GM23338 (cell line): ENCODE measurements at regions not wholly inside any gene's neighbourhood (a gene's known extent, or its start where the extent isn't known, plus 50 kb on each side); places are given as distances from the start of the nearest gene placed in this dataset.

ENCODE experiments used
- ATAC-seq: fragments of 200-7000 bp; cut with Tn5 transposase; 3 replicates; pipeline ENCODE4 v1.9.1; 2020
- DNase-seq: peaks from one replicate; pipeline ENCODE4 v3.0.0-alpha.2; 2015; ENCODE audit warnings: low spot score
- H2AFZ ChIP-seq: fragments of 200-600 bp; sonication (generic); 2 replicates; pipeline ENCODE4 v1.8.0; 2016; ENCODE audit warnings: antibody characterized with exemption, mild to moderate bottlenecking, moderate library complexity
- H3F3A ChIP-seq: fragments of 200-600 bp; sonication (generic); replicated peaks from 2 replicates; pipeline ENCODE4 v1.8.0; 2017; ENCODE audit warnings: antibody characterized with exemption, mixed run types, low read depth
- H3K27ac ChIP-seq: fragments of 200-600 bp; sonication (generic); 2 replicates; pipeline ENCODE4 v1.6.1; 2016; ENCODE audit warnings: low read depth
- H3K27me3 ChIP-seq: fragments of 200-600 bp; sonication (generic); 2 replicates; pipeline ENCODE4 v1.8.0; 2016; ENCODE audit warnings: mild to moderate bottlenecking, mixed run types, moderate library complexity; ENCODE audit not compliant: insufficient read depth
- H3K36me3 ChIP-seq: fragments of 200-600 bp; sonication (generic); 2 replicates; pipeline ENCODE4 v1.8.0; 2016; ENCODE audit warnings: mild to moderate bottlenecking; ENCODE audit not compliant: insufficient read depth
- H3K4me1 ChIP-seq: fragments of 200-600 bp; sonication (generic); 2 replicates; pipeline ENCODE4 v1.8.0; 2016; ENCODE audit warnings: mild to moderate bottlenecking, moderate library complexity; ENCODE audit not compliant: insufficient read depth
- H3K4me2 ChIP-seq: fragments of 200-600 bp; sonication (generic); 2 replicates; pipeline ENCODE4 v1.7.1; 2017; ENCODE audit warnings: mixed run types
- H3K4me3 ChIP-seq: fragments of 200-600 bp; sonication (generic); 2 replicates; pipeline ENCODE4 v1.6.1; 2016; ENCODE audit warnings: mixed run types
- H3K79me2 ChIP-seq: fragments of 200-600 bp; sonication (generic); replicated peaks from 2 replicates; pipeline ENCODE4 v1.8.0; 2017; ENCODE audit warnings: mild to moderate bottlenecking; ENCODE audit not compliant: insufficient read depth
- H3K9me2 ChIP-seq: fragments of 200-600 bp; sonication (generic); 2 replicates; pipeline ENCODE4 v1.8.0; 2017; ENCODE audit not compliant: insufficient read depth
- H4K20me1 ChIP-seq: fragments of 200-600 bp; sonication (generic); replicated peaks from 2 replicates; pipeline ENCODE4 v1.8.0; 2017; ENCODE audit warnings: mild to moderate bottlenecking; ENCODE audit not compliant: insufficient read depth
- H3K27ac Mint-ChIP-seq: 2 replicates; pipeline ENCODE4 v1.8.0; 2020; ENCODE audit warnings: inconsistent platforms, mild to moderate bottlenecking, moderate library complexity, mixed read lengths
- H3K27me3 Mint-ChIP-seq: 3 replicates; pipeline ENCODE4 v1.8.0; 2022; ENCODE audit warnings: low read depth, mild to moderate bottlenecking, moderate library complexity, mixed read lengths, inconsistent platforms; ENCODE audit not compliant: insufficient read depth, poor library complexity
- H3K36me3 Mint-ChIP-seq: 3 replicates; pipeline ENCODE4 v1.8.0; 2021; ENCODE audit warnings: low read depth, mild to moderate bottlenecking, inconsistent platforms, moderate library complexity, mixed read lengths
- H3K4me1 Mint-ChIP-seq: 3 replicates; pipeline ENCODE4 v1.8.0; 2020; ENCODE audit warnings: mild to moderate bottlenecking, inconsistent platforms, mixed read lengths
- H3K4me3 Mint-ChIP-seq: 3 replicates; pipeline ENCODE4 v1.8.0; 2021; ENCODE audit warnings: moderate library complexity, mild to moderate bottlenecking, inconsistent platforms, mixed read lengths
- H3K9me3 Mint-ChIP-seq: 3 replicates; pipeline ENCODE4 v1.8.0; 2020; ENCODE audit warnings: moderate library complexity, mild to moderate bottlenecking, inconsistent platforms, mixed read lengths
- CREB1 ChIP-seq: fragments of 250-450 bp; sonication (Bioruptor Pico); IDR thresholded peaks from 2 replicates; pipeline ENCODE4 v1.5.0; 2020; ENCODE audit warnings: low read depth, mild to moderate bottlenecking, moderate library complexity
- EZH2 ChIP-seq: fragments of 200-600 bp; sonication (generic); IDR thresholded peaks from one replicate; pipeline ENCODE4 v1.8.0; 2017; ENCODE audit warnings: antibody characterized with exemption, mild to moderate bottlenecking, low read depth; ENCODE audit not compliant: unreplicated experiment
- EZH2phosphoT487 ChIP-seq: fragments of 200-600 bp; sonication (generic); IDR thresholded peaks from one replicate; pipeline ENCODE4 v1.8.1; 2018; ENCODE audit warnings: antibody characterized with exemption; ENCODE audit not compliant: unreplicated experiment
- JUNB ChIP-seq: IDR thresholded peaks from one replicate; pipeline ENCODE4 v1.6.1; 2016; ENCODE audit warnings: antibody characterized with exemption; ENCODE audit not compliant: unreplicated experiment
- NANOG ChIP-seq: IDR thresholded peaks from 2 replicates; pipeline ENCODE4 v1.6.1; 2016; ENCODE audit warnings: antibody characterized with exemption, borderline replicate concordance
- POLR2AphosphoS5 ChIP-seq: IDR thresholded peaks from 2 replicates; pipeline ENCODE4 v1.6.1; 2016; ENCODE audit warnings: antibody characterized with exemption, low read depth
- REST ChIP-seq: IDR thresholded peaks from one replicate; pipeline ENCODE4 v1.6.1; 2018; ENCODE audit warnings: antibody characterized with exemption; ENCODE audit not compliant: unreplicated experiment
- STAT1 ChIP-seq: IDR thresholded peaks from one replicate; pipeline ENCODE4 v1.6.1; 2016; ENCODE audit warnings: antibody characterized with exemption; ENCODE audit not compliant: unreplicated experiment
- ZNF114 ChIP-seq: fragments of 250-450 bp; sonication (Bioruptor Pico); IDR thresholded peaks from 2 replicates; pipeline ENCODE4 v1.5.0; 2020; ENCODE audit warnings: mild to moderate bottlenecking, moderate library complexity
- ZNF331 ChIP-seq: fragments of 250-450 bp; sonication (Bioruptor Pico); IDR thresholded peaks from 2 replicates; pipeline ENCODE4 v1.5.0; 2020; ENCODE audit warnings: low read depth, mild to moderate bottlenecking, moderate library complexity
- ZNF462 ChIP-seq: fragments of 250-450 bp; sonication (Bioruptor Pico); IDR thresholded peaks from 2 replicates; pipeline ENCODE4 v1.5.0; 2020; ENCODE audit warnings: mild to moderate bottlenecking, moderate library complexity
- TF ChIP-seq, protein P1 (sequence below), 2 experiments: fragments of 200-600 bp in 1 of 2; sonication (generic) in 1 of 2; conservative IDR thresholded peaks; 2 replicates each; pipeline versions ENCODE4 v1.5.1 to v1.6.1; 2016 to 2017; ENCODE audit warnings: antibody characterized with exemption in 2 of 2, low read depth in 2 of 2, mild to moderate bottlenecking in 2 of 2, moderate library complexity in 1 of 2
- TF ChIP-seq, protein P2 (sequence below): IDR thresholded peaks from 2 replicates; pipeline ENCODE4 v1.6.1; 2016; ENCODE audit warnings: antibody characterized with exemption

DNA sequence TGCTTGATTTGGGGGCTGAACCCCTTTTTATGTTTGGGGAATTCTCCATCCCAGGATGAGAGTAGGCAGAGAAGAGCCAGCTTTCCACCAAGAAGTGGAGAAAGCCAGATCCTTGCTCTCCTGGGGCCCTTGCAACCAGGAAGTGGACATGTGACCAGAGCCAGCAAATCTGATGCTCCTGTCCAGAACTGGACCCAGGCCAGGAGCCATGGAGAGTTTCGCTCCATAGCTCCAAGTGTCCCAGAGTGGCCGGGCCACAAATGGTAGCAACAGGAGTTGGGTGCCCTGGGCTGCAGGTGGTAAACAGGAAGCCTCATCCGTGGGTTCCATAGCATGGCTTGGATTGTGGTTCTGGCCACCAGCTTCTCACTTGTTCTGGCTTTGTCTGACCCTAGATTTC lies 93.9 kb upstream of the CD82 start:
- Histone ChIP-seq H3K4me3 (no peak overlapping the region), H3K9me2 (no peaks in the 10 kb centered on the region; the same call in 1 of the 2 replicates), H3K4me1 (peaks cover 8% of the 10 kb centered on the region), H3K4me2 (no peak overlapping the region), H2AFZ (no peak overlapping the region), H3K79me2 (no peaks in the 10 kb centered on the region), H3K27me3 (no peaks in the 10 kb centered on the region), H3K27ac (no peak overlapping the region), H4K20me1 (no peaks in the 10 kb centered on the region), H3K36me3 (no peaks in the 10 kb centered on the region), H3F3A (no peaks in the 10 kb centered on the region)
- DNase-seq (no peak), ATAC-seq (no peak)
- Mint-ChIP-seq H3K27ac (no peak overlapping the region), H3K27me3 (peaks cover 12% of the 10 kb centered on the region), H3K9me3 (peaks cover 5% of the 10 kb centered on the region), H3K4me3 (no peak overlapping the region), H3K4me1 (peaks cover 10% of the 10 kb centered on the region), H3K36me3 (no peaks in the 10 kb centered on the region)
- TF ChIP-seq REST (no peak), POLR2AphosphoS5 (no peak), NANOG (no peak), ZNF114 (CRISPR knock-in tag) (no peak), JUNB (no peak), EZH2phosphoT487 (no peak), CREB1 (CRISPR knock-in tag) (no peak), EZH2 (no peak), ZNF462 (CRISPR knock-in tag) (no peak), STAT1 (no peak), ZNF331 (CRISPR knock-in tag) (no peak)
- TF ChIP-seq, protein P1, sequence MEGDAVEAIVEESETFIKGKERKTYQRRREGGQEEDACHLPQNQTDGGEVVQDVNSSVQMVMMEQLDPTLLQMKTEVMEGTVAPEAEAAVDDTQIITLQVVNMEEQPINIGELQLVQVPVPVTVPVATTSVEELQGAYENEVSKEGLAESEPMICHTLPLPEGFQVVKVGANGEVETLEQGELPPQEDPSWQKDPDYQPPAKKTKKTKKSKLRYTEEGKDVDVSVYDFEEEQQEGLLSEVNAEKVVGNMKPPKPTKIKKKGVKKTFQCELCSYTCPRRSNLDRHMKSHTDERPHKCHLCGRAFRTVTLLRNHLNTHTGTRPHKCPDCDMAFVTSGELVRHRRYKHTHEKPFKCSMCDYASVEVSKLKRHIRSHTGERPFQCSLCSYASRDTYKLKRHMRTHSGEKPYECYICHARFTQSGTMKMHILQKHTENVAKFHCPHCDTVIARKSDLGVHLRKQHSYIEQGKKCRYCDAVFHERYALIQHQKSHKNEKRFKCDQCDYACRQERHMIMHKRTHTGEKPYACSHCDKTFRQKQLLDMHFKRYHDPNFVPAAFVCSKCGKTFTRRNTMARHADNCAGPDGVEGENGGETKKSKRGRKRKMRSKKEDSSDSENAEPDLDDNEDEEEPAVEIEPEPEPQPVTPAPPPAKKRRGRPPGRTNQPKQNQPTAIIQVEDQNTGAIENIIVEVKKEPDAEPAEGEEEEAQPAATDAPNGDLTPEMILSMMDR (conservative IDR thresholded peaks at IDR 0.05; ENCODE audit: low read depth in 2 of 2) = no peak
- TF ChIP-seq, protein P2, sequence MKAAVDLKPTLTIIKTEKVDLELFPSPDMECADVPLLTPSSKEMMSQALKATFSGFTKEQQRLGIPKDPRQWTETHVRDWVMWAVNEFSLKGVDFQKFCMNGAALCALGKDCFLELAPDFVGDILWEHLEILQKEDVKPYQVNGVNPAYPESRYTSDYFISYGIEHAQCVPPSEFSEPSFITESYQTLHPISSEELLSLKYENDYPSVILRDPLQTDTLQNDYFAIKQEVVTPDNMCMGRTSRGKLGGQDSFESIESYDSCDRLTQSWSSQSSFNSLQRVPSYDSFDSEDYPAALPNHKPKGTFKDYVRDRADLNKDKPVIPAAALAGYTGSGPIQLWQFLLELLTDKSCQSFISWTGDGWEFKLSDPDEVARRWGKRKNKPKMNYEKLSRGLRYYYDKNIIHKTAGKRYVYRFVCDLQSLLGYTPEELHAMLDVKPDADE = no peak
